HEK293 (cell line): ENCODE measurements at regions not wholly inside any gene's neighbourhood (a gene's known extent, or its start where the extent isn't known, plus 50 kb on each side); places are given as distances from the start of the nearest gene placed in this dataset.

ENCODE experiments used
- REPIN1 ChIP-seq: fragments of 450-650 bp; formaldehyde crosslinking; IDR thresholded peaks from 2 replicates; pipeline ENCODE4 v1.5.1; 2017; ENCODE audit warnings: missing biosample characterization, missing genetic modification characterization, low read depth
- ZBTB8A ChIP-seq: fragments of 450-650 bp; formaldehyde crosslinking; IDR thresholded peaks from 2 replicates; pipeline ENCODE4 v1.5.1; 2016; ENCODE audit warnings: missing biosample characterization, missing genetic modification characterization
- ZFP41 ChIP-seq: fragments of 450-650 bp; formaldehyde crosslinking; IDR thresholded peaks from 2 replicates; pipeline ENCODE4 v1.5.1; 2016; ENCODE audit warnings: missing biosample characterization, missing genetic modification characterization, borderline replicate concordance
- TF ChIP-seq, protein P1 (sequence below): fragments of 450-650 bp; formaldehyde crosslinking; IDR thresholded peaks from 2 replicates; pipeline ENCODE4 v1.5.1; 2016; ENCODE audit warnings: missing biosample characterization, missing genetic modification characterization
- TF ChIP-seq, protein P2 (sequence below): sonication (generic); formaldehyde crosslinking; IDR thresholded peaks from 2 replicates; pipeline ENCODE4 v1.8.1; 2022; ENCODE audit warnings: mild to moderate bottlenecking, moderate library complexity, missing genetic modification reagents

DNA sequence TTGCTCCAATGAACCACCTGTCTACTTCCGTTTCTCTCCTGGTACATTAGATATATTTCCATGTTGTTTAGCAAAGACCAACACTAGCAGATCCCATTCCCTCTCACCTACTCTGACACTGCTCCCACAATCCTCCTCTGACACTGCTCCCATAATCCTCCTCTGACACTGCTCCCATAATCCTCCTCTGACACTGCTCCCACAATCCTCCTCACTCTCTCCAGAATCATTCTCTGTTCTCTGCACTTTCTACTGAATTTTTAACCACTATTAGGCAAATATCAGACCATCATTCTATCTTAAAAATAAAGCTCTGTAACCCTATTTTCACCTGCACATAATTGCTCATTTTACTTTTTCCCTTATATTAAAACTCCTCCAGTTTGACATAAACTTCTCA is 578.5 kb upstream of the PCDH20 start:
- TF ChIP-seq ZFP41 (tag by site-specific recombination) (no peak), REPIN1 (tag by site-specific recombination) (no peak), ZBTB8A (tag by site-specific recombination) (no peak)
- TF ChIP-seq, protein P1, sequence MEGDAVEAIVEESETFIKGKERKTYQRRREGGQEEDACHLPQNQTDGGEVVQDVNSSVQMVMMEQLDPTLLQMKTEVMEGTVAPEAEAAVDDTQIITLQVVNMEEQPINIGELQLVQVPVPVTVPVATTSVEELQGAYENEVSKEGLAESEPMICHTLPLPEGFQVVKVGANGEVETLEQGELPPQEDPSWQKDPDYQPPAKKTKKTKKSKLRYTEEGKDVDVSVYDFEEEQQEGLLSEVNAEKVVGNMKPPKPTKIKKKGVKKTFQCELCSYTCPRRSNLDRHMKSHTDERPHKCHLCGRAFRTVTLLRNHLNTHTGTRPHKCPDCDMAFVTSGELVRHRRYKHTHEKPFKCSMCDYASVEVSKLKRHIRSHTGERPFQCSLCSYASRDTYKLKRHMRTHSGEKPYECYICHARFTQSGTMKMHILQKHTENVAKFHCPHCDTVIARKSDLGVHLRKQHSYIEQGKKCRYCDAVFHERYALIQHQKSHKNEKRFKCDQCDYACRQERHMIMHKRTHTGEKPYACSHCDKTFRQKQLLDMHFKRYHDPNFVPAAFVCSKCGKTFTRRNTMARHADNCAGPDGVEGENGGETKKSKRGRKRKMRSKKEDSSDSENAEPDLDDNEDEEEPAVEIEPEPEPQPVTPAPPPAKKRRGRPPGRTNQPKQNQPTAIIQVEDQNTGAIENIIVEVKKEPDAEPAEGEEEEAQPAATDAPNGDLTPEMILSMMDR (tag by site-specific recombination) = no peak
- TF ChIP-seq, protein P2, sequence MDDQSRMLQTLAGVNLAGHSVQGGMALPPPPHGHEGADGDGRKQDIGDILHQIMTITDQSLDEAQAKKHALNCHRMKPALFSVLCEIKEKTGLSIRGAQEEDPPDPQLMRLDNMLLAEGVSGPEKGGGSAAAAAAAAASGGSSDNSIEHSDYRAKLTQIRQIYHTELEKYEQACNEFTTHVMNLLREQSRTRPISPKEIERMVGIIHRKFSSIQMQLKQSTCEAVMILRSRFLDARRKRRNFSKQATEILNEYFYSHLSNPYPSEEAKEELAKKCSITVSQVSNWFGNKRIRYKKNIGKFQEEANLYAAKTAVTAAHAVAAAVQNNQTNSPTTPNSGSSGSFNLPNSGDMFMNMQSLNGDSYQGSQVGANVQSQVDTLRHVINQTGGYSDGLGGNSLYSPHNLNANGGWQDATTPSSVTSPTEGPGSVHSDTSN (CRISPR knock-in tag) = no peak
